Thyroid gland (tissue), 4 donors: ENCODE measurements at regions not wholly inside any gene's neighbourhood (a gene's known extent, or its start where the extent isn't known, plus 50 kb on each side); places are given as distances from the start of the nearest gene placed in this dataset.
"Not testable (repeated sequence)": the region's sequence is repeated elsewhere in the genome, so short reads cannot be mapped to it uniquely, and the experiment has no call there.

Experiments
- DNase-seq, 2 donors: peaks; one replicate each; pipeline ENCODE4 v3.0.0-alpha.2; 2019
- H3K27ac ChIP-seq, 3 donors: fragments of 200-600 bp; sonication (generic); 1 replicate in 2 of 3; 2 replicates in 1 of 3; pipeline ENCODE4 v1.5.1; 2016 to 2019; ENCODE audit warnings: mild to moderate bottlenecking in 1 of 3, moderate library complexity in 1 of 3
- H3K27me3 ChIP-seq: fragments of 200-600 bp; sonication (generic); one replicate; pipeline ENCODE4 v1.5.1; 2019
- H3K36me3 ChIP-seq, 2 donors: fragments of 200-600 bp; sonication (generic); one replicate each; pipeline ENCODE4 v1.5.1; 2016 to 2019
- H3K4me1 ChIP-seq, 2 donors: fragments of 200-600 bp; sonication (generic); one replicate each; pipeline ENCODE4 v1.5.1; 2017 to 2019
- H3K4me3 ChIP-seq, 3 donors: fragments of 200-600 bp; sonication (generic); replicated peaks in 1 of 3; 1 replicate in 2 of 3; 2 replicates in 1 of 3; pipeline ENCODE4 v1.5.1; 2016; ENCODE audit warnings: mild to moderate bottlenecking in 1 of 3
- H3K9me3 ChIP-seq: fragments of 200-600 bp; sonication (generic); one replicate; pipeline ENCODE4 v1.5.1; 2017
- POLR2A ChIP-seq, 2 donors: fragments of 450-650 bp; IDR thresholded peaks; one replicate each; pipeline ENCODE4 v1.6.1; 2017; ENCODE audit warnings: antibody characterized with exemption in 2 of 2, mild to moderate bottlenecking in 2 of 2, moderate library complexity in 1 of 2
- WGBS, 2 donors: methylation state at CpG; one replicate each; pipeline ENCODE4 v1.1.5; 2017; 5-methylcytosine and 5-hydroxymethylcytosine counted together
- intact Hi-C: fragments of 100-400 bp; cut with DNase I; formaldehyde crosslinking; loops from one replicate; pipeline ENCODE4 v1.15.1; 2023
- TF ChIP-seq, protein P1 (sequence below), 6 experiments: fragments of 200-600 bp in 3 of 6; fragments of 450-650 bp in 3 of 6; sonication (generic) in 3 of 6; IDR thresholded peaks; one replicate each; pipeline ENCODE4 v1.5.1; 2016 to 2019; ENCODE audit warnings: antibody characterized with exemption in 6 of 6, mild to moderate bottlenecking in 2 of 6, inconsistent platforms in 1 of 6, moderate library complexity in 1 of 6

- DNase-seq: no peak
- Histone ChIP-seq H3K9me3 (no peaks in the 10 kb centered on the region), H3K4me3 (no peak overlapping the region), H3K36me3 (no peaks in the 10 kb centered on the region), H3K4me1 (no peaks in the 10 kb centered on the region), H3K27me3 (no peaks in the 10 kb centered on the region), H3K27ac (no peak overlapping the region)
- 93 to 94% methylated on average over 2 of the region's 2 CpGs for WGBS, 2 donors
- intact Hi-C loops: no loop called here
- TF ChIP-seq, protein P1, sequence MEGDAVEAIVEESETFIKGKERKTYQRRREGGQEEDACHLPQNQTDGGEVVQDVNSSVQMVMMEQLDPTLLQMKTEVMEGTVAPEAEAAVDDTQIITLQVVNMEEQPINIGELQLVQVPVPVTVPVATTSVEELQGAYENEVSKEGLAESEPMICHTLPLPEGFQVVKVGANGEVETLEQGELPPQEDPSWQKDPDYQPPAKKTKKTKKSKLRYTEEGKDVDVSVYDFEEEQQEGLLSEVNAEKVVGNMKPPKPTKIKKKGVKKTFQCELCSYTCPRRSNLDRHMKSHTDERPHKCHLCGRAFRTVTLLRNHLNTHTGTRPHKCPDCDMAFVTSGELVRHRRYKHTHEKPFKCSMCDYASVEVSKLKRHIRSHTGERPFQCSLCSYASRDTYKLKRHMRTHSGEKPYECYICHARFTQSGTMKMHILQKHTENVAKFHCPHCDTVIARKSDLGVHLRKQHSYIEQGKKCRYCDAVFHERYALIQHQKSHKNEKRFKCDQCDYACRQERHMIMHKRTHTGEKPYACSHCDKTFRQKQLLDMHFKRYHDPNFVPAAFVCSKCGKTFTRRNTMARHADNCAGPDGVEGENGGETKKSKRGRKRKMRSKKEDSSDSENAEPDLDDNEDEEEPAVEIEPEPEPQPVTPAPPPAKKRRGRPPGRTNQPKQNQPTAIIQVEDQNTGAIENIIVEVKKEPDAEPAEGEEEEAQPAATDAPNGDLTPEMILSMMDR (IDR thresholded peaks at IDR 0.05): no peak
- no peak for TF ChIP-seq POLR2A (IDR thresholded peaks at IDR 0.05)
These were observed 254.4 kb upstream of the PTPRD start for GRCh38 chr9:10867194-10867593.

GRCh38 chr9:10869687-10870086, 256.9 kb upstream of the PTPRD start:
- TF ChIP-seq, protein P1 (IDR thresholded peaks at IDR 0.05): no peak
- TF ChIP-seq POLR2A (IDR thresholded peaks at IDR 0.05): no peak
- no peaks in the 10 kb centered on the region for H3K36me3 ChIP-seq
- no peaks in the 10 kb centered on the region for H3K27me3 ChIP-seq
- H3K9me3 ChIP-seq: no peaks in the 10 kb centered on the region
- intact Hi-C loops: no loop called here
- H3K4me3 ChIP-seq: no peak overlapping the region
- no peak overlapping the region for H3K27ac ChIP-seq
- no peak for DNase-seq
- H3K4me1 ChIP-seq: no peaks in the 10 kb centered on the region

GRCh38 chr9:10873999-10874398, 261.2 kb upstream of the PTPRD start:
- intact Hi-C loops: no loop called here
- TF ChIP-seq POLR2A (IDR thresholded peaks at IDR 0.05): no peak
- TF ChIP-seq, protein P1 (IDR thresholded peaks at IDR 0.05): no peak
- no peak overlapping the region for H3K4me3 ChIP-seq
- no peak overlapping the region for H3K27ac ChIP-seq
- H3K36me3 ChIP-seq: no peaks in the 10 kb centered on the region
- H3K9me3 ChIP-seq: no peaks in the 10 kb centered on the region
- DNase-seq: no peak
- 90 to 96% methylated on average over 1 of the region's 1 CpG for WGBS, 2 donors
- no peaks in the 10 kb centered on the region for H3K4me1 ChIP-seq
- no peaks in the 10 kb centered on the region for H3K27me3 ChIP-seq

DNA sequence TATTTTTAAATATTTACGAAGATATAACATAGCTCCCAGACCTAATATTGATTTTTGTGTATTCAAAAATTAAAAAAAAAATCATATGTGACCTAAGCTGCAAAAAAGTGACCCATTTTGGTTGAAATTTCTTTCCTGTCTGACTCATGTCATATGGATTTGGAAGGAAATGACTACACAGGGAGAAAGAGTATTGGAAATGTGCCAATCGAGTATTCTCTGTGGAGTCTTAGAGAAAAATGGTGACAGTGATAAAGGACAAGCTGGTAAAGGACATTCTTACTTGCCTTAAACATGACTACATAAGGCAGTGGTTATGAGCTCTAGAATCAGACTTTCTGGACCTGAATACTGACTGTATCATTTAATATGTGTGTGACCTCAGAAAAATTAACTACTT, 262.9 kb upstream of the PTPRD start:
- no peaks in the 10 kb centered on the region for H3K9me3 ChIP-seq

GRCh38 chr9:10876333-10876732, 263.5 kb upstream of the PTPRD start:
- intact Hi-C loops: no loop called here
- H3K27me3 ChIP-seq: no peaks in the 10 kb centered on the region
- no peak overlapping the region for H3K4me3 ChIP-seq
- no peaks in the 10 kb centered on the region for H3K4me1 ChIP-seq
- no peak overlapping the region for H3K27ac ChIP-seq
- 77 to 79% methylated on average over 2 of the region's 2 CpGs for WGBS, 2 donors
- no peaks in the 10 kb centered on the region for H3K36me3 ChIP-seq
- DNase-seq: no peak
- TF ChIP-seq POLR2A (IDR thresholded peaks at IDR 0.05): no peak
- TF ChIP-seq, protein P1 (IDR thresholded peaks at IDR 0.05): no peak
- no peaks in the 10 kb centered on the region for H3K9me3 ChIP-seq

More for the DNA sequence above, 262.9 kb upstream of the PTPRD start:
- 72 to 75% methylated on average over 2 of the region's 2 CpGs for WGBS, 2 donors
- Histone ChIP-seq H3K27ac (no peak overlapping the region), H3K27me3 (no peaks in the 10 kb centered on the region), H3K4me1 (no peaks in the 10 kb centered on the region), H3K4me3 (no peak overlapping the region), H3K36me3 (no peaks in the 10 kb centered on the region)
- TF ChIP-seq POLR2A (IDR thresholded peaks at IDR 0.05): no peak
- TF ChIP-seq, protein P1 (IDR thresholded peaks at IDR 0.05): no peak
- DNase-seq: no peak
- intact Hi-C loops: no loop called here

- H3K27ac ChIP-seq, DNase-seq, H3K27me3 ChIP-seq, H3K36me3 ChIP-seq, intact Hi-C loops, H3K4me3 ChIP-seq, H3K4me1 ChIP-seq, H3K9me3 ChIP-seq: not testable (repeated sequence)
- WGBS, 2 donors: 92% methylated on average over 5 of the region's 5 CpGs
These were observed 277.5 kb upstream of the PTPRD start for GRCh38 chr9:10890266-10890665.
